ENCODE measurements at regions not wholly inside any gene's neighbourhood (a gene's known extent, or its start where the extent isn't known, plus 50 kb on each side); places are given as distances from the start of the nearest gene placed in this dataset.

DNA sequence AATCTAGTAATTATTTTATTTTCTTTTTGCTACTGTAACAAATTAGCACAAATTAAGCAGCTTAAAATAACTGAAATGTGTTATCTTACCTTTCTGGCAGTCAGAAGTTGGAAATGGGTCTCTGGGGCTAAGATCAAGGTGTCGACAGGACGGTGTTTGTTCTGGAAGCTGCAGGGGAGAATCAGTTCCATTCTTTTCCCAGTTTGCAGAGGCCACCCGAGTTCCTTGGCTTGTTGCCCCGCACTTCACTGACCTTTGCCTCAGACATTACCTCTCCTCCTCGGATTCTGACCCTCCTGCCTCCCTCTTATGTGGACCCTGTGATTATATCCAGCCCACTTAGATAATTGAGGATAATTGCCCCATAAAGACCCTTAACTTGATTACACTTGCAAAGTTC is 61.0 kb upstream of the MAF start:
- no peak for DNase-seq (ENCODE audit: low spot score)
- in situ Hi-C loops (cut with MboI; ENCODE audit: low pct_unique_long_range_greater_than_20kb, low sequenced_read_pairs, unreplicated experiment), result no loop called here
- TF ChIP-seq, protein P1, sequence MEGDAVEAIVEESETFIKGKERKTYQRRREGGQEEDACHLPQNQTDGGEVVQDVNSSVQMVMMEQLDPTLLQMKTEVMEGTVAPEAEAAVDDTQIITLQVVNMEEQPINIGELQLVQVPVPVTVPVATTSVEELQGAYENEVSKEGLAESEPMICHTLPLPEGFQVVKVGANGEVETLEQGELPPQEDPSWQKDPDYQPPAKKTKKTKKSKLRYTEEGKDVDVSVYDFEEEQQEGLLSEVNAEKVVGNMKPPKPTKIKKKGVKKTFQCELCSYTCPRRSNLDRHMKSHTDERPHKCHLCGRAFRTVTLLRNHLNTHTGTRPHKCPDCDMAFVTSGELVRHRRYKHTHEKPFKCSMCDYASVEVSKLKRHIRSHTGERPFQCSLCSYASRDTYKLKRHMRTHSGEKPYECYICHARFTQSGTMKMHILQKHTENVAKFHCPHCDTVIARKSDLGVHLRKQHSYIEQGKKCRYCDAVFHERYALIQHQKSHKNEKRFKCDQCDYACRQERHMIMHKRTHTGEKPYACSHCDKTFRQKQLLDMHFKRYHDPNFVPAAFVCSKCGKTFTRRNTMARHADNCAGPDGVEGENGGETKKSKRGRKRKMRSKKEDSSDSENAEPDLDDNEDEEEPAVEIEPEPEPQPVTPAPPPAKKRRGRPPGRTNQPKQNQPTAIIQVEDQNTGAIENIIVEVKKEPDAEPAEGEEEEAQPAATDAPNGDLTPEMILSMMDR (IDR thresholded peaks at IDR 0.05; ENCODE audit: extremely low read depth, insufficient read depth, missing control alignments), result no peak

DNA sequence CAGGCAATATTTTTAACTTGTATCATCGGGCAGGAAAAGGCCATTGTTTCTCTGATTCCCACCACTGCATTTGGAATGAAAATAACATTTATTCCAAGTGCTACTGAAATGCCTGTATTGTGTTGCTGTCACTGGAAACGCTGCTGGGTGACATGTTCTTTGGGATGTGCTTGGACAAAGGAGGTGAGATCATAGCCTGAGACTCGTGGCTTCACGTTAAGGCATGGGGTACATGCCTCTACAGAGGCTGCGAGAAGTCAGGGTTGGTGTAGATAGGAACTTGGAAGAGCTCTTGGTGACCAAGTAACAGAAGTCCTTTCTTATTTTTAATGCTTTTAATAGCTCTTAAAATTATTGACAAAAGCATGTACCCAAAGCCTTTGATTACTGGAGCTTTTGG is 58.8 kb upstream of the MAF start:
- DNase-seq (ENCODE audit: low spot score), result no peak
- in situ Hi-C loops (cut with MboI; ENCODE audit: low pct_unique_long_range_greater_than_20kb, low sequenced_read_pairs, unreplicated experiment), result no loop called here
- TF ChIP-seq, protein P1 (IDR thresholded peaks at IDR 0.05; ENCODE audit: extremely low read depth, insufficient read depth, missing control alignments), result no peak

DNA sequence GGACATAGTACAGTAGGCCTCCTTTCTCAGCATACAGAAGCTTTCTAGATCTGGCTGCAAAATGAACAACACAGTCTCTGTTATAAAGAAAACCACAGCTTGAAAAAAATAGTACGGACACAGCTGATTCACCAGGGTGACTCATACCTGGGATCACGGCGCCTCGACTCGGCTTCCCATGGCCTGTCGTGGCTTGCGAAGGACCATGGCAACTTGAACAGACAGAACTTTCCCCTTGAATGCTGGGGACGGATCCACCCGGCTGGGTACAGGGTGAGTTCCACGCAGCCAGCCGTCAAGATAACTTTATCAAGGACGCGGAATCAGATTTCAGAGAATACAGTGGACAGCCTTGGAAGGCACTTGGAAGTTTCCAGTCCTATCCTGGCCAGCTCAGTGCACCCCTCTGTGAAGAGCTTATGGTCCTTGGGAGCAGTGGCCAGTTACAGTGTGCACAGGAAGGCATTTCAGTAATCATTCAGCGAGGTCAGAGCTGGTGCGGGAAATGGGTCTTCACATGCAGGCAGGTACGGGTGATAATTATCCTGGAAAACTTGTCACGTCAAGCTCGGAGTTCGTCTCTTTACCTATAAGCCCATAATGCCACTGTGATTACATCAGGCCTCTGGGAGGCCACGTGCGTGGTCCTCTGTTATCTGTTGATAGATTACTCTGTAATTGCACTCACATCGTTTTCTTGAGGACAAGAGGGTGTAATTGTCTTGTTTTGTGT is 57.9 kb upstream of the MAF start:
- TF ChIP-seq, protein P1 (IDR thresholded peaks at IDR 0.05; ENCODE audit: extremely low read depth, insufficient read depth, missing control alignments), result no peak
- no peak for DNase-seq (ENCODE audit: low spot score)
- in situ Hi-C loops (cut with MboI; ENCODE audit: low pct_unique_long_range_greater_than_20kb, low sequenced_read_pairs, unreplicated experiment), result no loop called here

DNA sequence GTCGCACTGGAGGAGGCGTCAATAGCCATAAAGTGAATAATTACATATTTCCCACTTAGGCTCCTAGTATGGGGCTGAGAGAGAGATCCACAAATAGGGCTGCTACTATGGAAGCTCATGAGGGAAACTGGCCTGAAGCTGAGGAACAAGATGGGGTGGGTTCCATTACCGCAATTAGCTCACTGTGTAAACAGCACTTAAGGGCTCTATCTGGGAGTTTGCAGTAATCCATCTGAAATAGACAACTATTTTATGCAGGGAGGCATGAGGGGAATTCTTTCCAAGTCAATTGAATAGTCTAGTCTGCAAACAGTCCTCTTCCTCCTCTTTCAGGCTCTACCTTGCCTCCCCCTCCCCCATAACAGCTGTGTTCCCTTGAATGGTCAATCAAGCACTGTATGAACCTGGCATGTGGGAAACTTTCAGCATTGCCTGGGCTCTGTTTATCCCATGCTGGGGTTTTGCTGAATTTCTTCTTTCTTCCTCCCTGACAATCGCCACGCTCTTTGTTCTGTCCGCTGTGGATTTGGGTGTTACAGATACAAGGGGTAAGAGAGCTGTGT is 56.1 kb upstream of the MAF start:
- TF ChIP-seq, protein P1 (IDR thresholded peaks at IDR 0.05; ENCODE audit: extremely low read depth, insufficient read depth, missing control alignments), result no peak
- in situ Hi-C loops (cut with MboI; ENCODE audit: low pct_unique_long_range_greater_than_20kb, low sequenced_read_pairs, unreplicated experiment), result no loop called here
- no peak for DNase-seq (ENCODE audit: low spot score)

DNA sequence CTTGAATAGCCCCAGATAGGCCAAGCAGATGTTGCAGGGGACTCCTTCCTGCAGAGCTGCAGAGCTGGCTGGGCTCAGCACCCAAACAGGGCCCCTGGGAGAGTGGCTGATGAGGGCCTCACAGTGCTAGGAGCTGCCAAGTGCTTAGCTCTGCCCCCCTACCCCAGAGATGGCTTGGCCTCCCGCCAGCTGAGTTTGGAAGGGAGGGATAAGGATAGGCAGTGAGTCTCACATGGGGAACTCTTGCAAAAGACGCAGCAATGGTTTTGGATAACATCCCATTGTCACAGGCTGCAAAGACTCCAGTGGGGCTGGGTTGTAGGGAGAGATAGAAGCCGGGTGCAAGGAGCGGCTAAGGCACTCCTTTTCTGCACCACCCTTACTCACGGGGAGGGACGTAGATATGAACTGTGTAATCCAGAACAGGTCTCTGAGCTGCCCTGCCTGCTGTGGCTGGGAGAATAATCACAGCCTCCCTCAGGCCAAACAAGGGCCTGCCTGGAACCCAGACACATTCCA is 52.9 kb upstream of the MAF start:
- in situ Hi-C loops (cut with MboI; ENCODE audit: low pct_unique_long_range_greater_than_20kb, low sequenced_read_pairs, unreplicated experiment), result no loop called here
- DNase-seq (ENCODE audit: low spot score), result no peak
- TF ChIP-seq, protein P1 (IDR thresholded peaks at IDR 0.05; ENCODE audit: extremely low read depth, insufficient read depth, missing control alignments), result no peak

DNA sequence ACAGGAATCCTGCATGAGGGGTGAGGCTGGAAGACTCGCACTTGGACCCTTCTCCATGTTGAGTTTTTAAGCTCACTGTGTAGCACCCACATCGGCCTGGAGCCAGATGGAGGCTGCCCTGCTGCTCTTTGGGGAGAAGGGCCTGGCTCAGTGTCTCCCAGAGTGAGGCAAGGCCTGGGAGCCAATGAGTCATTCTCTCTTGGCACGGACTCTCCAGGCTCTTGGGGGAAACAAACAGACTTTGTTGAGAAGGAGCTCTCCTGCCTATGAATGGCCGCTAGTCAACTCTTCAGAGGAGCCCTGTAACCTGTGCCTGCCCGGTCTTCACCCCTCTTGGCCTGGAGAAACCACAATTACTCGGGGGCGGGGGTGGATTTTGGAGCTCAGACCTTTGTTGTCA is 50.8 kb upstream of the MAF start:
- no peak for DNase-seq (ENCODE audit: low spot score)
- TF ChIP-seq, protein P1 (IDR thresholded peaks at IDR 0.05; ENCODE audit: extremely low read depth, insufficient read depth, missing control alignments), result no peak
- in situ Hi-C loops (cut with MboI; ENCODE audit: low pct_unique_long_range_greater_than_20kb, low sequenced_read_pairs, unreplicated experiment), result no loop called here

Measured in GM13977 (cell line).